Middle frontal gyrus (tissue), 1 donor: ENCODE measurements at regions not wholly inside any gene's neighbourhood (a gene's known extent, or its start where the extent isn't known, plus 50 kb on each side); places are given as distances from the start of the nearest gene placed in this dataset.
"Not testable (repeated sequence)": the region's sequence is repeated elsewhere in the genome, so short reads cannot be mapped to it uniquely, and the experiment has no call there.

Experiments
- DNase-seq: peaks from one replicate; pipeline ENCODE4 v3.0.0-alpha.2; 2015; ENCODE audit warnings: low spot score; ENCODE audit errors: extremely low spot score

DNA sequence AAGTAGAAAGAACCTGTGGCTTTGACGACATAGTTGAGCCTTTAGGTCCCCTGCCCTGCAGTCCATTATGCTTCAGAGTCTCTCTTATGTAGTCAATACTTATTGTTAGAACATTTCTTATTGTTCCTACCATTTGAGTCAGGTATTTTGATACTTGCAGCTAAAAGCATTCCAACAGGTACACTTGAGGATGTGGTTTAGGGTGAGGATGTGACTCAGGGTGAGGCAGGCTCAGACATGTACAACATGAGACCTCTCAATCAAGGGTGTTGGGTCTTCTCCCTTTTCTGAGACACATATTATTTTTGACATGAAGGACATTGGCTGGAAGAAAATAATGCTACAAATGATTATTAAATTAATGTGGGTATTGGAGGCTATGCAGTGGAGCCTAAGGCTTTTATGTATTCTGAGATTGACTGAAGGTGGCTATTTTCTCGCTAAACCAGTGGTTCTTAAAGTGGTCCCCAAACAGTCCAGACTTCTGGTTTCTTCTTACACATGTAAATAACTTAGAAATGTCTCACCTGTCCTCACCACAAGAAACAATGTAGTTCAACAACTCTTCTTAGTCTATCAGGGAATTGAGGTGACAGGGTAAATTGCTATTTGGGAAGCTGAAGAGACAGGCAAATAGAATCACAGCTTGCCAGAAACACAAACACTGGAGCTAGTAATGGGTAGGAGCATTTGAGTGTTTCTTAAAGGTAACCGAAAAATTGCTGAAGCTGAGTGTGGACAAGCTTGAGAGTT lies 135.5 kb upstream of the ZPLD1 start:
- DNase-seq: no peak

DNA sequence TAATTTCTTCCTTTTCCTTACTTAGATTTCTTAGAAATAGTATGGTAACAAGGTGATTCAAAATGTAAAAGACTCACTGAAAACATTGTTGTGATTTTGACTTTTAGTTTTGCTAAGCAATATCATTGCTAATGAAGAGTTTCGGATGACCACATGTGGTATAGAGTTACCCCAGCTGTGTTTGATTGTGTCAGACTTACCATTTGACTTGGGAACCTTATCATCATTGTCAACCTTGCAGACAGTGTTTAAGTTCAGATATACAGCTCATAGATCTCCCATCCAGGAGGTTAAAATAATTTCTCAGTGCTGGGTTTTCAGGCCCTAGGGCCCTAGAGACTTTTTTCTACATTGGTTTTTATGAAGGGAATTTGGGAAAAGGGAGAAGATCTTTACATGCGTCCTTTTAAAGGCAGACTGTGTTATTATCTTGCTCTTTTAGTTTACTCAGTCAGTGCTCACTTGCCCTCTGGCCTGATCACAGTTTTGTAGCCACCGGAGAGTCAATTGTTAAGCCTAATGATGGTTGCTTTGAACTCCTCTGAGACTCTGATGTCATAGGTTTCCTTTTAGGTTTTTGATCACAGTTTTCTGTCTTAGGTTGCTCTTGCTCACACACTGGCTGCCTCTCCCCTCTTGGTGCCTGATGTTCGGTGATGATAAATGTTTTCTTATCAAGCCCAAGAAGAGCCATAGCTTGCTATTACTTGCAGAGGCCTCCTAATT lies 133.5 kb upstream of the ZPLD1 start:
- no peak for DNase-seq

DNA sequence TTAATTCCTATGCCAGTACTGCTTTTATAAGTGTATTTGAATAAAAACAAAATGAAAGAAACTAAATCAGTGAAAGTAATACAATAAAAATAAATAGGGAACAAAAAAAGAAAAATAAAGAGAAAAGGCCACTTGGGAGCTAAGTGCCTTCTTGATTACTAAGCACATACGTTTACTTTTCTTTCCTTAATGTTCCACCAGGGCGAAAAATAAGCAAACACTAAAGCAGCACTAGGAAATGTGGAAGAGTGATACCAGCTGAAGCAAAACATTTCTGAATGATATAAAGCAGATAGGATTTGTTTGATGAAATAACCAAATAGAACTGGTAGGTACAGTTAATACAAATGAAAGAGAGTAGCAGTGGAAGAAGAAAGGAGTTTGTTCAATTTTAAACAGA lies 132.8 kb upstream of the ZPLD1 start:
- no peak for DNase-seq

DNA sequence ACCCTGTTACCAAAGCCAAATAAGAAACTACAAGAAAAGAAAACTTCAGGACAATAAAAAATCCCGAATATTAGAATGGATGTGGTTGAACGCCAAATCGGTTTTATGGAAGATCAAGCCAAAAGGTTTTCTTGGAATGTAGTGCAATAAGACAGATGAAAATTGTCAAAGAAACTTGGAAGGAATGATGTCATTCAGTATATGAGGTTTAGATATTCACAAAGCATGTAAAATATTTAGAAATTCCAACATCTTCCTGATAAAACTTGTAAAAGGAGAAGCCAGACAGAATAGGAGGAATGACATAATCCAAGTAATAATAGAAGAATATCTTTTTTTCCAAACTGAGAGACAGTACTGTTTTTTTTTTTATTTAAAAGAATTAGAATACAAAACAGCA lies 130.3 kb upstream of the ZPLD1 start:
- DNase-seq: no peak

DNA sequence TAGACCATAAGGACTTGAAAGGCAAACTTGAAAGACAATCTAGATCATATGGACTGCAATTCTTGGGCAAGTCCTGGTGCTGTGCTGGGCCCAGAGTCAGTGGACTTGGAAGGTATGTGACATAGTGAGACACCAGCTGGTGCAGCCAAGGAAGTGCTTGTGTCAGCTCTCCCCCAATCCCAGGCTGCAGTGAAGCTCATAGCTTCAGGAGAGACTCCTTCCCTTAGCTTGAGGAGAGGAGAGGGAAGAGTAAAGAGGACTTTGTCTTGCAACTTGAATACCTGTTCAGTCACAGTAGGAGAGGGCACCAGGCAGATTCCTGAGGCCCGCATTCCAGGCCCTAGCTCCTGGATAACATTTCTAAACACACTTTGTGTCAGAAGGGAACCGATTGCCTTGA lies 127.4 kb upstream of the ZPLD1 start:
- DNase-seq: no peak

DNA sequence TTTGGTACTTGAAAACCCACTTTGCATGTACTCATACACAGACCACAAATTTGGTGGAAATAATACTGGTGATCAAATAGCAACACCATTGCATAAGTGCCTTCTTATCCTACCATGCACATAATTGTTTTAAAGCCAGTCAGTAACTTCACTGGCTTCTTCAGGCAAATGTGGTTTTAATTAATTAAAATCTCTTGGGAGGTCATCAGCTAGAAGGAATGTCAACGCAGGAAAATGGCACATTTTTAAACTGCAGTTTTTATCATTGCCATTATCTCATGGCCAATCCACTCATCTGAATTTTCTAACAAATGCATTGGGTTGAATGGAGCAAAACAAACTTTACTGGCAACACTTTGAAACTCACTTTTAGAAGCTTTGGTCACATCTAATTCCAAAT lies 105.7 kb upstream of the ZPLD1 start:
- DNase-seq: no peak

DNA sequence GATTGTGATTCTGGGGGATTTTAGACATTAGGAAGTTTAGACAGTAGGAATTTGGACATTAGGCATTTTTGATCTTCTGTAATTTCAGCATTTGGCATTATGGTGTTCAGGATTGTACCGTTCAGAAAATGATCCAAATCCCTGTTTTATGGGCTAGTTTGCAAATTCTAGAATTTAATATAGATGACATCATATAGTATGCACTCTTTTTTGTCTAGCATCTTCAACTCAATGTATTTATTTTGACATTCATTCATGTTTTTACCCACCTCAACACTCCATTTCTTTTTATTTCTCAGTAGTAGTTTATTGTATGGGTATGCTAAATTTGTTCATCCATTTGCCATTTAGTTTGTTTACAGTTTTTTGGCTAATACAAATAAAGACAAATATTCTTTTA lies 105.3 kb upstream of the ZPLD1 start:
- no peak for DNase-seq

DNA sequence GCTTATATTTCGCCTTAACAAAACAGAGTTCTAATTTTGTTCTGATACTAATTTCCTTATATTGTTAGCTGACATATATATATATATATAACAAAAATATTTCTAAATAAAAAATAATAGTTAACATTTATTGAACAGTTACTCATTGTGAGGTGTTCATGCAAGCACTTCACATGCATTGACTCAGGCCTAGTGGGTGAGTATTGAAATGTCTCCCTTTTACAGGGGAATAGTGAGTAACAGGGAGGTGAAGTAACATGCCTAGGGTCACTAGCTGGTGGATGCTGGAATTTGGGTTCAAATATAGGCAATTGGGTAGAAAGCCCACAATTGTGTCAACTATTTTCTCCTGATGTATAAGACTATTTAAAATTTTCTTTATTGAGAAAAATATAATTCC lies 102.6 kb upstream of the ZPLD1 start:
- no peak for DNase-seq

DNA sequence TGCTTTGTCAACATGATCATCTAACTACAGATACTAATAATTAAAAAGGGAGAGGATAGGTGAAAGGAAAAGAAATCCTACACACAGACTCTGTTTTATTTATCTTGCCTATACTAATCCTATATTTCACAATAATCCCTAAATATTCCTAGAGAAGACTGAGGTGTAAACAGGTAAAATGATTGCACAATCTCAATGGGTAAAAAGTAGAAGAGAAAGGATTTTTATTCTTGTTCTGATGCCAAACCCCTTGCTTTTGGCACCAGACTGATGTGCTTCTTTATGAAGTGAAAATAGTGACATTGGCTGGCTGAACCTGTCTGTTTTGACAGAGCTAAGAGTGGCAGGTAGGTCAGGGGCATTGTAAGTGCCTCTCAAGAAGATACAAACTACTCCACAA lies 101.9 kb upstream of the ZPLD1 start:
- no peak for DNase-seq

DNA sequence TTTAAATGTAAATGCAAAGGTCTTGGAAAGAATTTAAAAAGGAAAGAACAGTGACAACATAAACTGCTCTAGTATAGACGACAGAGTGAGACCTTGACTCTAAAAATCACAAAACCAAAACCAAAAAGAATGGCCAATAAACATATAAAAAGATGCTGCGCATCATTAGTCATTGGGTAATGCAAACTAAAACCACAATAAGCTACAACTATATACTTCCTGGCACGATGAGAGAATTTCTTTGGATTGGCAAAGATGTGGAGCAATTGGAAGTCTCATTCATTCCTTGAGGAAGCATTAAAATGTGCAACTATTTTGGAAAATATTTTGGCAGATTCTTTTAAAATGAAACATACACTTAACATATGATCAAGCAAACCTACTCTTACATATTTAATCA lies 98.7 kb upstream of the ZPLD1 start:
- DNase-seq: no peak

DNA sequence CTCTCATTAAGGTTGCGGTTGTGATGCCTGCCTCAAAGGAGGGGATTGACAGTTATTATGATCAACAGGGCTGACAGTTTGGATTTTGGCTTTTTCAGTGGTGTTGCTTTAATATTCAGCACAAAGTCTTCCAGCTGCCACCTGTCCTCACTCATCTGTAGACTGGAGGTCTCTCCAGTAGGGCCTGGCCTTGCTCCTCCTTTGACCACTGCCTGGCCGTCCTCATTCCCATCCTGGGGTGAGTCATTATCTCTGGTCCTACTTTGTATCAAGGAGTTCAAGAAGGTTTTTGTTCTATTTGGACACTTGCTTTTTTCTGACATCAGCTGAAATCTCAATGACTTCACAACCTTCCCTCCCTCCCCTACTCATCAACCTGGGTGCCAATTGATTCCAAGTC lies 95.1 kb upstream of the ZPLD1 start:
- no peak for DNase-seq

DNA sequence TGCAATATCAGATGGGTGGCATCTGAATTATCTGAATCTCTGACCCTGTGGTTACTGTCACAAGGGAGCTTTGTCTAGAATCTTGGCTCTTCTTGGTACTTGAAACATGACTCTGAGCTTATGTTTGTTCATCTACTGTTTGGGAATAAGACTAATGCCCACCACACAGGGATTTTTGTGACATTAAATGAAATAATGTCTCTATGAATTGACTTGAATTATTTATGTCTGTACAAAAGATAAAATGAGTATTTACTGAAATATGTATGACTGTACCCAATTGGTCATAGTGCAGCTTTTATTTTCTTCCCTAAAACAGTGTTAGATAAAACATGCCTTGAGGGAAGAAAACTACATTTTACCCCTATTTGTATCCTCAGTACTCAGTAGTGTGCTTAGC lies 87.9 kb upstream of the ZPLD1 start:
- no peak for DNase-seq

DNA sequence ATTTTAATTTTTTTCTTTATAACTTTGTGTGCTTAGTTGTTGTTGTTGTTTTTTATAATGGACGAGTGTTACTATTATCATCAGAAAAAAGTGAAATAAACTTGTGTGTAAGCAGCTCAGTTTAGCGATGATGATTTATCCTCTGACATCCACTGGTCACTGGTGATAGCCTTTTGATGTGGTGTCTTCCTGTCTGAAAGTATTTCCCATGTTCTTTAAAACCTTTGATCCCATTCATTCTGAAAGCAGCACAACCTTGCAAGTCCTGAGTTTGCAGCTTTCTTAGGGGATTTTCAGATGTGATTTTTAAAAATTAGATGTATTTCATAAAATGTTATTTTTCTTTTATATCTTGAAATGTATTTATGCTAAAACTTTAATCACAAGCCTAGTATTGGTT lies 85.9 kb upstream of the ZPLD1 start:
- DNase-seq: no peak

DNA sequence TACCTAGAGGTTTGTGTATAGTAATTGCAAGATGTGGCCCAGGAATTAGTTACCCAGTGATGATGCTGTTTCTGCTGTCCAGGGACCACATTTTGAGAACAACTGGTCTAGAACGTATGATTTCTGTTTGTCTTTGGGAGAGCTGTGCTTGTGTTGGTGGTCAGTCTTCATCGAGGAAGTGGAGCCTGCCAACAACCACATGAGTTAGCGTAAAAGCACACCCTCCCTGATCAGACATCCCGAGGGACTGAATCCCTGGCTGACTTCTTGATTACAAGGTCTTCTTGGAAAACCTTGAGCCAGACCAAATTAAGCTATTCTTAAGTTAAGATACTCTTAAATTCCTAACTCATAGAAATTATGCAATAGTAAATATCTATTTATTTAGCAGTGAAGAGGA lies 81.7 kb upstream of the ZPLD1 start:
- DNase-seq: no peak

DNA sequence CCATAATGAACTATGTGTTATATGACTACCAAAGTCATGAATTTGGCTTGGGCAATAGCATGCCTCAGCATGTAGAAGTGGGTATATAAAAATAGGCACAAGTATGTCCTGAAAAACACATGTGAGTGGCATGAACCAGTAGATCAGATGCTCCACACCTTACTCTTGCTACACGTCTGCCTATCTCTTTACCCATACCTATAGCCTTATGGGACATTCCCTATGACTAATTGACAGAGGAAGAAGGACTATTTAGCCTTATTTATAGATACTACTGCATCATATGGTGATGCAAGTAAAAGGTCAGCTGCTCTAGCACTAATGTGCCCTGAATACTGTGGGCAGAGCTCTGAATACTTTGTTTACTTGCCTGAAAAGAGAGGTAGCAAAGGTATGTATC lies 81.0 kb upstream of the ZPLD1 start:
- DNase-seq: no peak

DNA sequence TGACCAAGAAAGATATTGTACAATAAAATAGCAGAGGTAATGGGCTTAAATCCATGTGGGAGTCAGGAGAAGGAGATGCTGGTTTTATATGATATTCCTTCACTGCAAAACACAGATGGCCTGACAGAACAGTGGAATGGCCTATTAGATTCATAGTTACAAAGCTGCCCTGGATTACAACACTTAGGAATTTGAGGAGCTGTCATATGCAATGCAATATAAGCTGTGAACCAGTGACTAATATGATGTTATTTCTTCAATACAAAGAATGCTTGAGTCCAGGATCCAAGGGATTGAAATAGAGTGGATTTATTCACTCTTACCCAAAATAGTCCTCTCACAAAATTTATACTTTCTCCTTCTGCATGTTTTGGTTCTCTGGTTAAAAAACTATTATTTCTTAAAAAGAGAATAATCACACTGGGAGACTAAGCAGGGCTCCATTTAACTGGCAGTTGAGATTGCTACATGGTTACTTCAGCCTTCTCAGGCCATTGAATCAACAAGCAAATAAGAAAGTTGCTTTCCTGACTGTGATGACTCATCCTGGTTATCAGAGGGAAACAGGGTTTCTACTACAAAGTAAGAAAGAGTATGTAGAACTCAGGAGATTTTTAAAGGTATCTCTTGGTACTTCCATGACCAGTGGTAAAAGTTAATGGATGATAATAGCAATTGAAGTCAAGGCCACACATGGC lies 79.8 kb upstream of the ZPLD1 start:
- no peak for DNase-seq

DNA sequence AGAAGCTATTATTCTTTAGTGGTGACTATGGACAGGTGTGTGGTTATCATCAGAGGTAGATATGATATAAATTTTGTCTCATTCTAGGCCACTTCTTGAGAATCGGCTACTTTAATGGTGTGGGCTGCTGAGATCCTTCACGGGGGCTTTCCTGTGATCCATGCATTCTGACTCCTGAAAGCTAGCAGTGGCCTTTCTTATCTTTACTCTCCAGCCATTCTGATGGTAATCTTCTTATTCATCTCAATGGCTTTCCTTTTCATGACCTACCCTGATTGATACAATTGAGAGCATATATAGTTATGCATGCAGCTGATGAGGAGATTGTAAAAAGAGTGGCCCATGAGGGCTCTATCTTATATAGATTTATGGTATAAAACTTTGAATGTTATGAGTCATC lies 78.3 kb upstream of the ZPLD1 start:
- DNase-seq: no peak

DNA sequence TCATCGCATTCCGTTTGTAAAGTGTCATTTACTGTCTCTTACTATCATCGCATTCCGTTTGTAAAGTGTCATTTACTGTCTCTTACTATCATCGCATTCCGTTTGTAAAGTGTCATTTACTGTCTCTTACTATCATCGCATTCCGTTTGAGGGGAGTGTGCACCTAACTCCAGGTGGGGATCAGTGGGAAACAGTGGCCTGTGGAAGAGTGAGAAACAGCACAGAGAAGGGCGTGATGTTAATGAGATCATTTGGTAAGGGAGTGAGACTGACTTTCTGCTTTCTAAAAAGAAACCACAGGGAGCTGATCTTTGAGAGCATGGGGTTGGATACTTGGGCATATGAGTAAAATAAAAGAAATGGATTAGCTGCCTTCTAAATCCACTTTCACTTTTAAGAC lies 77.5 kb upstream of the ZPLD1 start:
- not testable (repeated sequence) for DNase-seq

DNA sequence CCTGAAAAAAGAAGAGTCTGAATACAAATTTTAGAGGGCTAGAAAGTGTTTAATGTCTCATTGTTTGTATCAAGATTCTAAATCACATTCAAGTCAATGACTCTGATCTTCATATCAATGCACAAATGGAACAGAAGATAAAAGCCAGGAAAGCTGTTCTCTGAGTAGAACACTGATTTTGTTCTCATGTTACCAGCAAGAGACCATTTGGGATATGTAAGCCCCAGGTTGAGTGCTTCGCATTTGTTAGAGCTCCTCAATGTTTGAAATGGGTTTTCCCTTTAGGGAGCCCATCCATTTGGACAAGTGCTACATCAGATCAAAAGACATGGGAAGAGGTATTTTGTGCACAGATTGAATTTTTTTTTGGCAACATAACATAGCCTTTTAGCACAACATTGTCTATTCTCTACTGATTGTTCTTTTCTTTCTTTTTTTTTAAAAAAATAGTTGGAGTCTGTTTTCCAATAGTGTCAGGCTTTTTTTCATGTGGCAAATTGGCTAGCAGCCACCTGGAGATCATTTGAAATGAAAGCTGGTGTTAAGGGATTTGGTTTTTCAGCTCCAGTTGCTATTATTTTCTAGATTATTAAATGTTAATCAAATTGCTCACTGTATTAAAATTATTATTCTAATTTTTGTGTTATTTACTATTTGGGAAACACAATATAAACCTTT lies 74.5 kb upstream of the ZPLD1 start:
- no peak for DNase-seq

DNA sequence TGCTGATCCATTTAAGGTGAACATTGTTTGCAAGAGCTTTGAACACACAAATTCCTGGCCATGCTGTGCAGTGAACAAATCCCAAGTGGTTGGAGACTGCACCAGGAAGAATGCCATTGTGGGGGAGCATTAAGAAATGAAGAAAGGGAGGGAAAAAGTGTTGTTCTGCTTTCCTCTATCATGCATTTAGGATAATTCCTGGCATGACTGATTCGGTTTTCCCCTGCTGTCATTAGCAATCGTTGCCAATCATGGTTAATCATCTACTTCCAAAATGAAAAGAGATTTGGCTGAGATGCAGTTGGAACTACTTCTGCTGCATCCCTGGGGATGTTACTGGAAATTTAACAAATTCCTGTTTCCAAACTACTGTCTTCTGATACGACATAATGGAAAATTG lies 73.7 kb upstream of the ZPLD1 start:
- DNase-seq: no peak

DNA sequence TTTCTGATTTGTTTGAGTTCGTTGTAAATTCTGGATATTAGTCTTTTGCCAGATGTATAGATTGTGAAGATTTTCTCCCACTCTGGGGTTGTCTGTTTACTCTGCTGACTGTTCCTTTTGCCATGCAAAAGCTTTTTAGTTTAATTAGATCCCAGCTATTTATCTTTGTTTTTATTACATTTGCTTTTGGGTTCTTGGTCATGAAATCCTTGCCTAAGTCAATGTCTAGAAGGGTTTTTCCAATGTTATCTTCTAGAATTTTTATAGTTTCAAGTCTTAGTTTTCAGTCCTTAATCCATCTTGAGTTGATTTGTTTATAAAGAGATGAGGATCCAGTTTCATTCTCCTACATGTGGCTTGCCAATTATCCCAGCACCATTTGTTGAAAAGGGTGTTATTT lies 68.7 kb upstream of the ZPLD1 start:
- not testable (repeated sequence) for DNase-seq
